PC-9 (cell line): ENCODE measurements at regions not wholly inside any gene's neighbourhood (a gene's known extent, or its start where the extent isn't known, plus 50 kb on each side); places are given as distances from the start of the nearest gene placed in this dataset.

ENCODE experiments used
- EZH2 ChIP-seq: fragments of 200-600 bp; sonication (generic); IDR thresholded peaks from 2 replicates; pipeline ENCODE4 v1.8.0; 2017; ENCODE audit warnings: antibody characterized with exemption, low read depth
- TF ChIP-seq, protein P1 (sequence below): fragments of 200-600 bp; sonication (generic); conservative IDR thresholded peaks from 2 replicates; pipeline ENCODE4 v1.6.1; 2017; ENCODE audit warnings: mixed run types, antibody characterized with exemption, mild to moderate bottlenecking, moderate library complexity

DNA sequence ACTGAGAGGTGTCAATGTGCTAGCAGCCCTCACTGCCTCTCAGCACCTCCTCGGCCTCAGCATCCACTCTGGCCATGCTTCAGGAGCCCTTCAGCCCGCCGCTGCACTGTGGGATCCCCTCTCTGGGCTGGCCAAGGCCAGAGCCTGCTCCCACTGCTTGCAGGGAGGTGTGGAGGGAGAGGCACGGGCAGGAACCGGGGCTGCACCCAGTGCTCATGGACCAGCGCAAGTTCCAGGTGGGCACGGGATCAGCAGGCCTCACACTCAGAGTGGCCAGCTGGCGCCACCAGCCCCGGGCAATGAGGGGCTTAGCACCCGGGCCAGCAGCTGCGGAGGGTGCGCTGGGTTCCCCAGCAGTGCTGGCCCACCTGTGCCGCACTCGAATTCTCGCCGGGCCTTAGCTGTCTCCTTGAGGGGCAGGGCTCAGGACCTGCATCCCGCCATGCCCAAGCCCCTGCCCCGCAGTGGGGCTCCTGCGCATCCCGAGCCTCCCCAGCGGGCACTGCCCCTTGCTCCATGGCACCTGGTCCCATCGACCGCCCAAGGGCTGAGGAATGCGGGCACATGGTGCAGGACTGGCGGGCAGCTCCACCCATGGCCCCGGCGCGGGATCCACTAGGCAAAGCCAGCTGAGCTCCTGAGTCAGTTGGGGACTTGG, 80.4 kb upstream of the MANEA start:
- TF ChIP-seq, protein P1, sequence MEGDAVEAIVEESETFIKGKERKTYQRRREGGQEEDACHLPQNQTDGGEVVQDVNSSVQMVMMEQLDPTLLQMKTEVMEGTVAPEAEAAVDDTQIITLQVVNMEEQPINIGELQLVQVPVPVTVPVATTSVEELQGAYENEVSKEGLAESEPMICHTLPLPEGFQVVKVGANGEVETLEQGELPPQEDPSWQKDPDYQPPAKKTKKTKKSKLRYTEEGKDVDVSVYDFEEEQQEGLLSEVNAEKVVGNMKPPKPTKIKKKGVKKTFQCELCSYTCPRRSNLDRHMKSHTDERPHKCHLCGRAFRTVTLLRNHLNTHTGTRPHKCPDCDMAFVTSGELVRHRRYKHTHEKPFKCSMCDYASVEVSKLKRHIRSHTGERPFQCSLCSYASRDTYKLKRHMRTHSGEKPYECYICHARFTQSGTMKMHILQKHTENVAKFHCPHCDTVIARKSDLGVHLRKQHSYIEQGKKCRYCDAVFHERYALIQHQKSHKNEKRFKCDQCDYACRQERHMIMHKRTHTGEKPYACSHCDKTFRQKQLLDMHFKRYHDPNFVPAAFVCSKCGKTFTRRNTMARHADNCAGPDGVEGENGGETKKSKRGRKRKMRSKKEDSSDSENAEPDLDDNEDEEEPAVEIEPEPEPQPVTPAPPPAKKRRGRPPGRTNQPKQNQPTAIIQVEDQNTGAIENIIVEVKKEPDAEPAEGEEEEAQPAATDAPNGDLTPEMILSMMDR: no peak
- no peak for TF ChIP-seq EZH2
